Ishikawa (cell line): ENCODE measurements at regions not wholly inside any gene's neighbourhood (a gene's known extent, or its start where the extent isn't known, plus 50 kb on each side); places are given as distances from the start of the nearest gene placed in this dataset.

ENCODE experiments used
- CEBPB ChIP-seq: IDR thresholded peaks from 2 replicates; pipeline ENCODE4 v1.6.1; 2012
- EP300 ChIP-seq: IDR thresholded peaks from 2 replicates; pipeline ENCODE4 v1.6.1; 2012; ENCODE audit warnings: borderline replicate concordance
- FOXM1 ChIP-seq: IDR thresholded peaks from 2 replicates; pipeline ENCODE4 v1.6.1; 2012; ENCODE audit warnings: low read depth, borderline replicate concordance
- NFIC ChIP-seq: IDR thresholded peaks from 2 replicates; pipeline ENCODE4 v1.6.1; 2012
- RAD21 ChIP-seq: IDR thresholded peaks from 2 replicates; pipeline ENCODE4 v1.6.1; 2012; ENCODE audit warnings: low read depth
- TAF1 ChIP-seq: IDR thresholded peaks from 2 replicates; pipeline ENCODE4 v1.6.1; 2012; ENCODE audit warnings: low read depth, mild to moderate bottlenecking
- TCF12 ChIP-seq: IDR thresholded peaks from 2 replicates; pipeline ENCODE4 v1.6.1; 2012; ENCODE audit warnings: low read depth
- TEAD4 ChIP-seq: IDR thresholded peaks from 2 replicates; pipeline ENCODE4 v1.6.1; 2012
- TF ChIP-seq, protein P1 (sequence below): IDR thresholded peaks from 2 replicates; pipeline ENCODE4 v1.6.1; 2012
- TF ChIP-seq, protein P2 (sequence below): IDR thresholded peaks from 2 replicates; pipeline ENCODE4 v1.6.1; 2012; ENCODE audit warnings: low read depth, mild to moderate bottlenecking

DNA sequence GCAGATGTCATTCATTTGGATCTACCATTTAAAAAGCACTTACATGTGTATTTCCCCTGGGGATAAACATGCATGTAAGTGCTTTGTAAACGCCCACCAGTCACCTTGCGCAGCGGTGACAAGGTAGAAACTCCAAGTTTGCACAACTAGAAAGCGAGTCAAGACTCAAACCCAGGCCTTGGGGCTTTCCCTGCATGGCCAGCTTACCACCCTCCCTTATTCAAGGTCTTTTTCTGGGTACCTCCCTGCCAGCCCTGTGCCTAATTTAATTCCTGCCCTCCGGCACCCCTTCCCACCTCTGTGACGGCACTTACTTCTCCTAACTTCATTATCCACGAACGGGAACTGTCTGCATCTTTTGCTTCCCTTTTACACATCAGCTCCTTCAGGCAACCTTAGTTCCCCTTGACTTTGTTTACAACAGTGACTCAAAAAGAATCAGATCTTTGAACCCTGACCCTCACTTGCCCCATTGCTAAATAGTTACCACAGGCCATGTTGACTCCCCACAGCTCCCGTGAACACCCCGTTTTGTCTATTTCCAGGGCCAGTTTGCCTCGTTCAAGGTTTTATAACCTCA is 138.3 kb upstream of the ETS2 start:
- TF ChIP-seq EP300 (no peak), FOXM1 (no peak), NFIC (no peak), CEBPB (no peak), RAD21 (no peak), TCF12 (no peak), TAF1 (no peak), TEAD4 (no peak)
- TF ChIP-seq, protein P1, sequence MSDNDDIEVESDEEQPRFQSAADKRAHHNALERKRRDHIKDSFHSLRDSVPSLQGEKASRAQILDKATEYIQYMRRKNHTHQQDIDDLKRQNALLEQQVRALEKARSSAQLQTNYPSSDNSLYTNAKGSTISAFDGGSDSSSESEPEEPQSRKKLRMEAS = no peak
- TF ChIP-seq, protein P2, sequence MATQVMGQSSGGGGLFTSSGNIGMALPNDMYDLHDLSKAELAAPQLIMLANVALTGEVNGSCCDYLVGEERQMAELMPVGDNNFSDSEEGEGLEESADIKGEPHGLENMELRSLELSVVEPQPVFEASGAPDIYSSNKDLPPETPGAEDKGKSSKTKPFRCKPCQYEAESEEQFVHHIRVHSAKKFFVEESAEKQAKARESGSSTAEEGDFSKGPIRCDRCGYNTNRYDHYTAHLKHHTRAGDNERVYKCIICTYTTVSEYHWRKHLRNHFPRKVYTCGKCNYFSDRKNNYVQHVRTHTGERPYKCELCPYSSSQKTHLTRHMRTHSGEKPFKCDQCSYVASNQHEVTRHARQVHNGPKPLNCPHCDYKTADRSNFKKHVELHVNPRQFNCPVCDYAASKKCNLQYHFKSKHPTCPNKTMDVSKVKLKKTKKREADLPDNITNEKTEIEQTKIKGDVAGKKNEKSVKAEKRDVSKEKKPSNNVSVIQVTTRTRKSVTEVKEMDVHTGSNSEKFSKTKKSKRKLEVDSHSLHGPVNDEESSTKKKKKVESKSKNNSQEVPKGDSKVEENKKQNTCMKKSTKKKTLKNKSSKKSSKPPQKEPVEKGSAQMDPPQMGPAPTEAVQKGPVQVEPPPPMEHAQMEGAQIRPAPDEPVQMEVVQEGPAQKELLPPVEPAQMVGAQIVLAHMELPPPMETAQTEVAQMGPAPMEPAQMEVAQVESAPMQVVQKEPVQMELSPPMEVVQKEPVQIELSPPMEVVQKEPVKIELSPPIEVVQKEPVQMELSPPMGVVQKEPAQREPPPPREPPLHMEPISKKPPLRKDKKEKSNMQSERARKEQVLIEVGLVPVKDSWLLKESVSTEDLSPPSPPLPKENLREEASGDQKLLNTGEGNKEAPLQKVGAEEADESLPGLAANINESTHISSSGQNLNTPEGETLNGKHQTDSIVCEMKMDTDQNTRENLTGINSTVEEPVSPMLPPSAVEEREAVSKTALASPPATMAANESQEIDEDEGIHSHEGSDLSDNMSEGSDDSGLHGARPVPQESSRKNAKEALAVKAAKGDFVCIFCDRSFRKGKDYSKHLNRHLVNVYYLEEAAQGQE = no peak
